LNCAP (cell line): ENCODE measurements at regions not wholly inside any gene's neighbourhood (a gene's known extent, or its start where the extent isn't known, plus 50 kb on each side); places are given as distances from the start of the nearest gene placed in this dataset.

Experiments used
- TF ChIP-seq, protein P1 (sequence below): fragments of 450-650 bp; IDR thresholded peaks from 2 replicates; pipeline ENCODE4 v1.5.1; 2017; ENCODE audit warnings: mild to moderate bottlenecking

DNA sequence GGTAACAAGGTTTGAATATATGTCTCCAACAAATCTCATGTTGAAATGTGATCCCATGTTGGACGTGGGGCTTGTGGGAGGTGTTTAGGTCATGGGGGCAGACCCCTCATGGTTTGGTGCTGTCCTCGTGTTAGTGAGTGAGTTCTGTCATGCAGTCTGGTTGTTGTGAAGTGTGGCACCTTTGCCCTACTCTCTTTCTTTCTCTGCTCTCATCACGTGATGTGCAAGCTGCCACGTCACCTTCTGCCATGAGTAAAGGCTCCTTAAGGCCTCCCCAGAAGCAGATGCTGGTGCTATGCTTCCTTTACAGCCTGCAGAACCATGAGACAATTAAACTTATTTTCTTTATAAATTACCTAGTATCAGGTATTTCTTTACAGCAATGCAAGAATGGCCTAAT, 218.3 kb downstream of the NXPE2 start:
- TF ChIP-seq, protein P1, sequence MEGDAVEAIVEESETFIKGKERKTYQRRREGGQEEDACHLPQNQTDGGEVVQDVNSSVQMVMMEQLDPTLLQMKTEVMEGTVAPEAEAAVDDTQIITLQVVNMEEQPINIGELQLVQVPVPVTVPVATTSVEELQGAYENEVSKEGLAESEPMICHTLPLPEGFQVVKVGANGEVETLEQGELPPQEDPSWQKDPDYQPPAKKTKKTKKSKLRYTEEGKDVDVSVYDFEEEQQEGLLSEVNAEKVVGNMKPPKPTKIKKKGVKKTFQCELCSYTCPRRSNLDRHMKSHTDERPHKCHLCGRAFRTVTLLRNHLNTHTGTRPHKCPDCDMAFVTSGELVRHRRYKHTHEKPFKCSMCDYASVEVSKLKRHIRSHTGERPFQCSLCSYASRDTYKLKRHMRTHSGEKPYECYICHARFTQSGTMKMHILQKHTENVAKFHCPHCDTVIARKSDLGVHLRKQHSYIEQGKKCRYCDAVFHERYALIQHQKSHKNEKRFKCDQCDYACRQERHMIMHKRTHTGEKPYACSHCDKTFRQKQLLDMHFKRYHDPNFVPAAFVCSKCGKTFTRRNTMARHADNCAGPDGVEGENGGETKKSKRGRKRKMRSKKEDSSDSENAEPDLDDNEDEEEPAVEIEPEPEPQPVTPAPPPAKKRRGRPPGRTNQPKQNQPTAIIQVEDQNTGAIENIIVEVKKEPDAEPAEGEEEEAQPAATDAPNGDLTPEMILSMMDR, result no peak

DNA sequence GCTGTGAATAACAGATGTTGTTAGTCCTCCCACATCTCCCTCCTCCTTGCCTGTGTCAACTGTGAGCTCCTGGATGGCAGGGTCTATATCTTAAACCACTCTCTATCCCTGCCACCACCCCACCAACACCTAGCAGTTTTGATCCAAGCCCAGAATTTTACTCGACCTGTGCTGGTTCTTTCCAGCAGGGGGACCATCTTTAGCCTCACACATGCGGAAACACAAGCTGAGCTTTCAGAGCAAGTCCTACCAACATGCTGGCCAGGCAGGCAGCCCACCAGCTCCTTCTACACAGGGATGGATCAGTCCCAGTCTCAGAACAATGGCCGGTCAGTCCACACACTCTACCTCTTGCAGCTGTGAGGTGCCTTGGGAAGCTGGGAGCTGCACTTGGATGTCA, 231.5 kb downstream of the NXPE2 start:
- TF ChIP-seq, protein P1, result no peak

DNA sequence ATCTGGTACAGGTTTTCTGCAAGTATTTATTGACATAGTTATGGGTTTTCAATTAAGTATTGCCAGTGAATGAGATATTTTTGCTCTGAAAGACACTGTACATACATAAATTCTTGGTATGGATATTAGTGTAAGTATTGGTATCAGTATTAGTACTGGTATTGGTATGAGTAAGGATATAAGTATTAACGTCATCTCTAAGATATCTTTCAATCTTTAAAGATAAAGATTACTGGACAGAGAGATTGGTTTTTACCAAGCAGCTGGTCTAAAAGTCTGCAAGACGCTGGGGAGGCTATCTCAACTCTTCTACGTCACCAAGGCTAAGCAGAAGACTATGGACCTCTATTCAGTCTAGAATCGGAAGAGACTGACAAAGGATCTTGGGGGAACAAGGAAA, 234.5 kb downstream of the NXPE2 start:
- TF ChIP-seq, protein P1, result no peak

DNA sequence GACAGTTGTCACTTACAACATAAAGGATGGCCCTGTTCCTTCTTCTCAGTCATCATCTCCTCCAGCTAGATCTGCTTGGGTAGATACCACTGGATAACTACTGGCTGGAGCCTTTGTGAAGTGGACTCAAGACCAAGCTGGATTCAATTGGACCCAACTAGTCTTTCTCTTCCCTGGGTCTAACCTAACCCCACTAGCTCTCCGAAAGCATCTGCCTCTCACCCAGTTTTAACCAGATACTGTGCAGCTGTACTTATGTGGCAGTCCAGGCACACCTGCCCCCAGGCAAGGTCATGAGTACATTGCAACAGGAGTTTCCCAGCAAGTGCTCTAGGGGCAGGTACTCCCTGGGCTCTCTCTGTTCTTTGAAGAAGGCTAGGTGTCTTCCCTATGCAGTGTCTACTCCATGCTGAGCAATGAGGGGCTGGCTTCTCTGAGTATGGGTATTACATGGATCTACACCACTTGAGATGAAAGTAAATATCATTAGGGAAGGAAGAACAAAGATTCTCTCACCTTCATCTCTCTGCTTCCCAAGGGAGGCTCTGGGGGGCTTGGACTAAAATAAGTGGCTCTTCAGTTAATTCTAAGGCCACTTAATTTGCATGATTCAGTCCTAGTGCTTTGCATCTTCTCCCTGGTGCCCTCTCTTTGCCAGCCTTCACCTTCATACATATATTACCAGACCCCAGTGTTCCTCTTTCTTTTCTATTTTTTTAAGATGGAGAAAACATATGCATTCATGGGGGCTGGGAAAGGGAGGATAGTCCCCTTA, 236.1 kb downstream of the NXPE2 start:
- TF ChIP-seq, protein P1, result no peak

DNA sequence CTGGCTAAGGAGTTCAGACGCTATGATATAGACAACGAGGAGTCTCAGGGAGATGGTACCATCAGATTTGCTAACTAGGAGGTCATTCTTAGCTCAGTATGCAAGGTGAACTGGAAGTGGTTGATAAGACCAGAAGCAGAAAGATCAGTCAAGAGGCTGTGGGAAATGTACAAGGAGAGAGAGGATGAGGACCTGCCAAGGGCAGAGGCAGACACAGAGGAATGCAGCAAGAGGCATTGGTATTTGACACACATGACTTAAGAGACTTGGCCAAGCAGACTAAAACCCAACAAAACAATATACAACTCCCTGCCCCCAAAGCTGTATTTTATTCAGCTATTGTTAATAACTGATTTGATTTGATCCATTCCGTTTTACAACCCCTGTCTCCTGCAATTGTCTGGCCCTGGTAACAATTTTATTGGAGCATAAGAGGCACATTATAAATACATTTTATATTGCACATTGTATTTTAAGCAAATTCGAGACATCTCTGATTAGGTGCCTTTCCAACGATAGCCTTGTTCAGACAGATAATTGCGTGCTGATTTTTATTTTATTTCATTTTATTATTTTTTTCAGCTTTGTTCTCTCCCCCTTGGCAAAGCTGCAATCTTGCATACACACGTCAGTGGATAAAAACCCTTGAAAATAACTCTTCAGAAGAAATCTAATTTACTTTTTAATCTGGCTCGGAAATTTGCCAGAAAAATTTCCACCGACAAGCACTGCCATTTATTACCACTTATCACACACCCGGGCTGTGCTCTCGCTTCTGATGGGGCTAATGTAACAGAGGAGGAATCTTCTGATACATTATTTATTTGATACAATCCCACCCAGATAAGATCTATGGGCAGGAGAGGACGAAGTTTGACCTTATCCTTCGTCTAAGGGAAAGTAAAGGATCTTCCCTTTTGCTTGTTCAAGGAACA, 237.8 kb downstream of the NXPE2 start:
- TF ChIP-seq, protein P1, result no peak

DNA sequence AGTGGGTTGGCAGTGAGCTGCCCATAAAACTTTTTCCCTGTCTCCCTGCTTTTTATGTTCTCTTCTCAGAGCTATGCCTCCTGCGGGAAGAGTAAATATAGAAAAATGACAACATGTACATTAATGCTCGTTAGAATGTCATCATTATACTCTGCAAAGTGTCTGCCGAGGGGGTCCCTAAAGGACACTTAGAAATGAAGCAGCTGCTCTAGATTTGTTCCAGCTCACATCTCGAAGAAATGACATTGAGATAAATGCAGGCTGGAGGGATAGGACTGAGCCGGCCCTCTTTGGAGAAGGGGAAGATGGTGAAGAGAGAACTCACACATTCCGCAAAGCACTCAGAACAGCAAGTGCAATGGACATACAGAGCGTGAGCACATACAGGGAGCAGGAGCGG, 240.0 kb downstream of the NXPE2 start:
- TF ChIP-seq, protein P1, result no peak

DNA sequence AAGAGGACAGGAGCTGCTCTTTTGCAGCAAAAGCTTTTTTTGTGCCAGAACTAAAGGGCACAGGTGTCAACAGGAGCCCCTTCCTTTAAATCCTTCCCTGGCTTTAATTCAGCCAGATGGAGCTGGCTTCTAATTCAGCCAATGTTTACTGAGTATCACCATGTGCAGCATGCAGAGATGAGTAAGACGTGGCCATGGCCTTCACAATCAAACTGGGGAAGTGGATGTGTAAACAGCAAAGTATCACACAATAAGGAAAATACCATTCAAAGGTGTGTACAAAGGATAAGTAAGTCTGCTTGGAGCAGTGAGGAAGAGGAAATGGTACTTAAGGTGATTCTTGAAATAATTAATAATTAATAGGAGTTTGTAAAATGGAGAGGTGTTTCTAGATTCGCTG, 243.4 kb downstream of the NXPE2 start:
- TF ChIP-seq, protein P1, result no peak
